Ecto neural progenitor cell (in vitro differentiated cells): ENCODE measurements at regions not wholly inside any gene's neighbourhood (a gene's known extent, or its start where the extent isn't known, plus 50 kb on each side); places are given as distances from the start of the nearest gene placed in this dataset.
A peak's percentile ranks its signal among the peaks of the same experiment; 100 is the strongest.

Experiments
- DNase-seq: peaks from one replicate; pipeline ENCODE4 v3.0.0-alpha.2; 2018; ENCODE audit warnings: low spot score

GRCh38 chr12:22991250-22991844 is 366.4 kb downstream of the ETNK1 start:
- DNase-seq: no peak

DNA sequence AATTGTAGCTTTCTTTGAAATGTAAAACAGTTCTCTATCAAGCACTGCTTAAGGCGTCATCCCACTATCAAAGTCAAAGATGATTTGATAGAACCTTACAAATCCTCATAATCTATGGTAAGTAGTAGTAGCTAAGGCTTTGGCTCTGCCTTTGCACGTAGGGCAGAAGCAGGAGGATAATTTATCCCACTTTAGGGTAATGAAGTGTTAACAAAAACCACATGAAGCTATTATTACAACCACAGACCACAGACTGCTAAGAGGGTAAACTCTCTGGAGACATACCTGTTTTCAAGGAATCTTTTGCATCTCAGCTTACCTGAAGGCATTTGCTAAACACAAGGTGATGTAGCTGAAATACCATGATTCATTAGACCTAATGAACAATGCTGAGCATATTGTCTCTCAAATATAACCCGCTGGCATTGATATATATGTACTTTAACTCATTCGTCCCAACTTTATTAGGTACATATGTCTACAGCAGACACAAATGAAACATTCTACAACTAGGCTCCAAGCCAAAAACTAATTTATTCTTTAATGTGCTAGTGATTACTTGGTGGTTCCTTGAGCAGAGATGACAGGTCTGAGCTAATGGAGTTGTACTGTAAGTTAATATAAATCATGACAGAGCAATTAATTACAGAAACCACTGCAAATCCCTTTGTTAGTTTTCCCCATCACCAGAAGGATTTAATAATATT is 368.8 kb downstream of the ETNK1 start:
- DNase-seq: no peak

- DNase-seq: no peak
Measured at GRCh38 chr12:22994316-22994675, 369.3 kb downstream of the ETNK1 start.

GRCh38 chr12:23001487-23001886 is 376.5 kb downstream of the ETNK1 start:
- no peak for DNase-seq

GRCh38 chr12:23002381-23002780 is 377.4 kb downstream of the ETNK1 start:
- peak; percentile 67 for DNase-seq

DNA sequence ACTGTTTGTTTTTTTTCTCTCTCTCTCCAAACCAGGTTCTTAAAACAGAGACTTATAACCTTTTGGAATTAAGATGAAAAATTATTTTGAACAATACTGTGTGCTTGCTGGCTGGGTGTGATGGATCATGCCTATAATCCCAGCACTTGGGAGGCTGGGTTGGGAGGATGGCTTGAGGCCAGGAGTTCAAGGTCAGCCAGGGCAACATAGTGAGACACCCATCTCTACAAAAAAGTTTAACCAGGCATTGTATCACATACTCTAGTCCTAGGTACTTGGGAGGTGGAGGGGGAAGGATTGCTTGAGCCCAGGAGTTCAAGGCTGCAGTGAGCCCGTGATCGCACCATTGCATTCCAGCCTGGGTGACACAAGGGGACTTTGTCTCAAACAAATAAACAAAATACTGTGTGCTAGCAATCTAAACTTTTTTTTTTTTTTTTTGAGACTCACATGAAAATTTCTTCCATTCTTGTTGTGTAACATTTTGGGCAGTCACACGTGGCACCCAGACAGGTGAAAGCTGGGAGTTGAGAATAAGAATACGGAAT is 379.6 kb downstream of the ETNK1 start:
- no peak for DNase-seq

GRCh38 chr12:23005387-23005786 is 380.4 kb downstream of the ETNK1 start:
- no peak for DNase-seq

DNA sequence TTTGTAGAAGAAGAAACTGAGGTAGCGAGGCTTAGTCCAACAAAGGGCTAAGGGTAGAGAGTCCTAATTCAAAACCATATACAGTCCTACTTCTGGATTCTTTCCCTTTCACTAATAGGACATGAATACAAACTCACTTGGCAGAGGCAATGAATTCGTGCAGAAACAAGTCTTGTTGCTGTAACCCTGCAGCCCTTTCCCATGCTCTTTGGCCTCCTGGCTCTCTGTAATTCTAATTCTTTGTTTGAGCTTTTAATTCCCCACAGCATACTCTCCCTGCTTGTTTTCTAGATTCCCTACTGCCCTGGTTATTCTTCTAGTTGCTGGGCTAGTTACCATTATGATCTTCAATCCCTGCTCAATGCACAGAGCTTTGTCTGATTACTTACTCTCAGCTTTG is 381.4 kb downstream of the ETNK1 start:
- no peak for DNase-seq

DNA sequence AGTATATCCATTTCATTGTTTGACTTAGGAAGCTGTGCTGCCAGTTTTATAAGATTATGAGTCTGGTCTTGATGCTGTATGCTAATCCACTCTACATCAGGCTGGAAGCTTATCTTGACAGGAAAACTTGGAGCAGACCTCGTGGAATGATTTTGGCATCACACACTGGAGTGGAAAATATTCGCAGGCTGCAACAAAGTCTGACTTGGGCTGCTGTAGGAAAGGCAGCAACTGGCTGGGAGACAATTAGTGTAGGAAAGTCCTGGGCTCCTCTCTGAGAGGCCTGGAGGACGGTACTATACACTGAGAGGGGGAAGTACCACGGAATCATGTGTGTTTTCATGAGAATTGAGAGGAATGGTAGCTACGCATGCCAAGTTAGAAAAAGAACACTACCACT is 383.7 kb downstream of the ETNK1 start:
- no peak for DNase-seq

GRCh38 chr12:23014749-23015148 is 389.8 kb downstream of the ETNK1 start:
- no peak for DNase-seq

DNA sequence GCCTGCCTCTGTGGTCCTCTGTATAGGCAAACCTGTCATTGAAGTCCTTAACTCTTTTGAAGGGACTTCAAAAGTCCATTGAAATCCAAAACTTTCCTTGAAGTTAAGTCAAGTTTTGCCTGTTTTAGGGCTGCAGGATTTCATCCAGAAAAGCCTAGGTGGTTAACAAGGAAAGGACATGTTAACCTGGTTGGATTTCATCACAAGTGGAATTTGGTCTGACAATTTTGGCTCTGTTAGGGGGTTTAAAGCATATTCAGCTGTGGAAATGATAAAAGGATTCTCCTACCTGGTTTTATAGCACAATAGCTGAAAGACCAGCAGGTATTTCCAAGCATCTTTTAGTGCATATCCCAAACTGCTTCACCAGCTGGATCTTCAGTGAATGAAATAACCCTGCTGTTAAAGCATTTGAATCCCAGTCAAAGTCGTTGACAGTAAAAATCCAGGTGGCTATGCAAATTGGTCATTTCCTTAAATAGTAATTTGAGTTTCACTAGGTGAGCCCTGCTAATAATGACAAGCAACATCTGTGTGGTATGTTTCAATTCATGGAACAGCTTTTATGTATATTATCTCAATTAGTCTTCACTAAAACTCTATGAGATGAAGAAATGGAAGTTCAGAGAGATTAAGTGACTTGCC is 400.5 kb downstream of the ETNK1 start:
- no peak for DNase-seq

DNA sequence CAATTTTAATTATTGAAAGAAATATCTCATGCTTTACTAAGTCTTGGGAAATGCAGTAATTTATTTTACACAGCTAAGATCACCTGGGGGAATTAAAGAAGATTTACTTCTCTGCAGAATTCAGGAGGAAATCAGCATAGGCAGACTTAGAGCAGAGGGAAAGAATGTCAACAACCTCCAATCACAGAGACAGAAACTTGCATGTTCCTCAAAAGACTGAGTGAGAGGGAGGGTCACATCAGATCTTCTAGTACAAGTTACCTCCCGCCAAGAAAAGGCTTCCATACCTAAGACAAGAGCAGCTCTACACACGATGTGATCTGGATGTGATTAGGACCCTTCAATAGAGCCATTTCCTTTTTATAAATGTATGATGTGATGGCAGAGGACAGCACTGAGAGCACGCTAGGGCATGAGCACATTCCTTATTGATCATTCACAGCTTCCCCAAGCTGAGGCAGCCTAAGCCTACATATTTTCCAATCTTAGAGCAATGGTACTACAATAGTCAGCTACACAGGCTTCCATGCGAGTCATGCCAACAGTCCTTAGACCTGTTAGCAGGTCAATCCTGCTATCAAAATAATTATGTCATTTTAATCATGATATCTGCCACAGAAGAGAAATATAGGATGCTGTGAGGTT is 403.3 kb downstream of the ETNK1 start:
- no peak for DNase-seq

- no peak for DNase-seq
Measured at GRCh38 chr12:23029185-23029584, 404.2 kb downstream of the ETNK1 start.

- no peak for DNase-seq
Measured at GRCh38 chr12:23039834-23040233, 414.9 kb downstream of the ETNK1 start.

DNA sequence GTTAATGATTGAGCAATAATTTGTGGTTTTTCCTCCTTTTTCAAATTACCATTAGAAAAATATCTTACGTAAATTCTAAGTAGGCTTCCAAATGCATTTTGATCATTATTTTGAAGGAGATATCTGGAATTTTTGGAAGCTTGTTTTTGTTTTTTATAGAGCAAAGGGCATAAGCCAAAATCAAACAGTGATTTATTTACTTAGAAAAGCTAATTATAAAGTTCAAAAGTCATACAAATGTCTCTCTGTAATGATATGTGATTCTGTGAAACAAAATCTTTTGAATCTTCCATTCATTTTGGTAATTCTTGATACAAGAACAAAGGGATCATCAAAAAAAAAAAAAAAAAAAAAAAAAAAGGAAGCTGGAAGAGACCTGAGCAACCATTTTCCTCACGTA is 416.8 kb downstream of the ETNK1 start:
- DNase-seq: no peak

GRCh38 chr12:23043646-23044045 is 418.7 kb downstream of the ETNK1 start:
- no peak for DNase-seq

DNA sequence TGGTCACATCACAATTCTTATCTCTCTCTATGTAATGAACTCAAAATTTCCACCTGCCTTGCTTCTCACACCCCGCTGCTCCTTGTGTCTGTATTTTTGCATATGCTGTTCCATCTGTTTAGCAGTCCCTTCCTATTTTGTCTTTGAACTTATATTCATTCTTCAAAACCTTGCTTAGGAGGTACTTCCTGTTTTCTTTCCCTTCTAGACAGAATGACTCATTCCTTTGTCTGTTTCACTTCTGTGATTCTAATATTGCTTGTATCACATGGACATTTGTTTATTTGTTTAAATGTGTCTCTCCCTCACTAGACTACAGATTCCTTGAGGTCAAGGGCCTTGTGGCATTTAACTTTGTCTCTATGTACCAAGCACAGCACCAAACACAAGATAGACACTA is 424.2 kb downstream of the ETNK1 start:
- no peak for DNase-seq

DNA sequence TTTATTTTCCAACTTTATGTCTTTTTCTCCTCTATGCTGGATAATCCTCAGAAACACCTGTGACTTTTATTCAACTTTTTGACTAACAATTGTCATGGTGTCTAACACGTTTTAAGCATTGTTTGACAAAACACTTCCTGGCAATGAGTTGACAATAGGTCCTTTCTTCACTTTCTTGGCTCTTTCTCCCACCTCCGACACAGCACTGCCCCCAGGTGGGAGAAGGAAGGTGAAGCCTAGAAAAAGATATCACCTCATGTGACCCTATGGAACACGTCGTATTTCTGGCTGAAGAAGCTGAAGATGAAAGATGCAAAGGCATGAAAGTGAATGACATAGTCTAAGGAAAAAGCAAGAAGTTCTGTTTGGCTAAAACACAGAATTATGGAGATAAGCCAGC is 430.0 kb downstream of the ETNK1 start:
- peak; percentile 61 for DNase-seq

DNA sequence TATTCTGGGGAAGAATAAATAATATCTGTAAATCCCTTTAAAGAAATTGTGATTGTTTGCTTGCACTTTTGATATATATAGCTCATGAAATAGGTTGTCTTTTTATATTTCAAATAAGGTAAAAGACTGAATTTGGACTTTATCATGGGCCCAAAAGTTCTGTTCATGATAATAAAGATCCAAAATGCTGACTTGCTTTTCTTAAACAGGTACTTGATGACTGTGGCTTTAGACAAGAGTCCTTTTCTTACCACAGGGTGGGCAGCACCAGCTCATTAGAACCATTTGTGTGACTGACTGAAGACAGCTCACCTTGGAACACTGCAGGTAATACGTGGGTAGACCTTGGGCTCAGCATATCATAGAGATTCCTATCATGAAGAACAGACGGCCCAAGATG is 432.6 kb downstream of the ETNK1 start:
- DNase-seq: no peak

- DNase-seq: no peak
Measured at GRCh38 chr12:23060161-23060560, 435.2 kb downstream of the ETNK1 start.

DNA sequence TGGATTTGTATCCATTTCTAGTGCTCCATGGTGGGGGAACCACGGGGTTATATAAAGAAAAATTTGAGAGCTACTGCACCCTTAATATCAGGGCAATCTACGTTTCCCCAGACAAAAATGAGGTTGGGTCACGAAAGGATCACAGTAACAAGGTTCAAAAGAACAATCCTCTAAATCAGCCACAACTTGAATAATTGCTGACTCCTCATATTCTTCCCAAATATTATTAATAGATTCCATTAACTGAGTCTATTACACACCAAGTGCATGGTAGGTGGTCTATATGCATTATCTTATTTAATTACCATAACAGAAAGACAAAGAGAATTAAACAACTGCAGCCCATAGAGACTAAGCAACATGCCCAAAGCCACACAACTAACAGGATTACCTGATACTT is 438.2 kb downstream of the ETNK1 start:
- DNase-seq: no peak

DNA sequence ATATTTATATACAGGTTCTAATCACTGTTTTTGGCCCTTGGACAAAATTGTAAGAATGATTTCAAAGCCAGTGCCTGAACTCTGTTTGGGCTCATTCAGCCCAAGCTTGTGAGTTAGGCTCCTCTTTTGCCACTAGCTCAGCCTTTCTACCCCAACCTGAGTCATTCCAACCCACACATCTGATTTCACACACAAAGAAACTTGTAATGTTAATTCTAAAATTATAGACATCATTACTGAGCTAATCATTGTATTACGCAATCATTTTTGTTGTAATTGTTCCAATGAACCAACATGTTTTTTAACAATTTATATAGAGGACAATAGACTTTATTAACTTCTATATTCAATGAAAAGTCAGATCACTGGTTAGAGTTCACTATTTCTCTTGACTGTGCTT is 441.1 kb downstream of the ETNK1 start:
- no peak for DNase-seq

- no peak for DNase-seq
Measured at GRCh38 chr12:23083267-23083666, 458.3 kb downstream of the ETNK1 start.
